ENCODE measurements at regions not wholly inside any gene's neighbourhood (a gene's known extent, or its start where the extent isn't known, plus 50 kb on each side); places are given as distances from the start of the nearest gene placed in this dataset.

GRCh38 chr20:62536871-62537401 is 61.1 kb upstream of the GATA5 start:
- DNase-seq (ENCODE audit: low read depth, low spot score) (no peak), ATAC-seq (no peak), FAIRE-seq (no peak)
- H3K4me3 ChIP-seq = no peak overlapping the region
- WGBS (ENCODE audit: insufficient coverage, insufficient replicate concordance, low lambda C conversion rate, missing lambda C conversion rate) = 40% methylated on average over 16 of the region's 16 CpGs
- H3K79me2 ChIP-seq (ENCODE audit: control insufficient read depth, insufficient read depth, low read length) = no peaks in the 10 kb centered on the region
- ChIA-PET CTCF (no interaction called here), POLR2A (no interaction called here), RAD21 (ENCODE audit: unreplicated experiment) (no interaction called here), SMC1A (ENCODE audit: uncharacterized antibody, unreplicated experiment) (no interaction called here)
- no peaks in the 10 kb centered on the region for H3K36me3 ChIP-seq (ENCODE audit: control insufficient read depth in 2 of 2, insufficient read depth in 2 of 2, low read length in 1 of 2)
- no peak for TF ChIP-seq HSF1 (IDR thresholded peaks at IDR 0.05; ENCODE audit: low read depth, low read length)
- TF ChIP-seq MEF2B (IDR thresholded peaks at IDR 0.05; ENCODE audit: partially characterized antibody, poor library complexity, severe bottlenecking) = no peak
- no peak for TF ChIP-seq CBX5 (IDR thresholded peaks at IDR 0.05; ENCODE audit: low read depth)
- TF ChIP-seq REST (IDR thresholded peaks at IDR 0.05; ENCODE audit: low read depth, low read length) = no peak
- no peak for TF ChIP-seq PAX5 (IDR thresholded peaks at IDR 0.05; ENCODE audit: borderline replicate concordance, low read depth, low read length)
- TF ChIP-seq EGR1 (IDR thresholded peaks at IDR 0.05; ENCODE audit: borderline replicate concordance in 1 of 2, low read depth in 2 of 2, low read length in 2 of 2) = no peak
- no peak for TF ChIP-seq ZBED1 (IDR thresholded peaks at IDR 0.05; ENCODE audit: borderline replicate concordance)
- no peak for TF ChIP-seq TCF3 (IDR thresholded peaks at IDR 0.05; ENCODE audit: borderline replicate concordance, insufficient read depth, low read depth, low read length)
- no peak for TF ChIP-seq ZNF384 (IDR thresholded peaks at IDR 0.05; ENCODE audit: borderline replicate concordance, low read depth, low read length)
- TF ChIP-seq CREB1 (IDR thresholded peaks at IDR 0.05; ENCODE audit: low read depth) = no peak
- no peak for TF ChIP-seq E2F4 (IDR thresholded peaks at IDR 0.05; ENCODE audit: low read depth, low read length)
- TF ChIP-seq NFXL1 (IDR thresholded peaks at IDR 0.05; ENCODE audit: borderline replicate concordance) = no peak
- no peak for TF ChIP-seq RCOR1 (conservative IDR thresholded peaks at IDR 0.05; ENCODE audit: low read depth, low read length)
- H3K27me3 ChIP-seq (replicated peaks in 1 of 2; ENCODE audit: control insufficient read depth in 2 of 2, insufficient read depth in 2 of 2, low read length in 1 of 2) = peaks cover 0 to 1% of the 10 kb centered on the region in 2 experiments; a peak in 2 of 4 replicates
- H3K27ac ChIP-seq (ENCODE audit: control insufficient read depth, insufficient read depth) = no peak overlapping the region
- no peaks in the 10 kb centered on the region for H3K4me1 ChIP-seq (ENCODE audit: control insufficient read depth, insufficient read depth, low read length)
- BruUV-seq (replicated peaks) = no TSS peak
- H2AFZ ChIP-seq (ENCODE audit: control insufficient read depth, low read depth, low read length) = no peak overlapping the region
- H3K9ac ChIP-seq (ENCODE audit: control insufficient read depth, insufficient read depth, low read length) = no peak overlapping the region
- H3K4me2 ChIP-seq (ENCODE audit: control insufficient read depth, insufficient read depth) = no peak overlapping the region
- no peaks in the 10 kb centered on the region for H3K9me3 ChIP-seq (replicated peaks; ENCODE audit: control insufficient read depth, insufficient read depth, low read length)
- intact Hi-C loops (cut with micrococcal nuclease; ENCODE audit: unreplicated experiment) = no loop called here
- in situ Hi-C loops (cut with MboI) = no loop called here
- H4K20me1 ChIP-seq (ENCODE audit: control insufficient read depth, insufficient read depth) = no peaks in the 10 kb centered on the region

Data from GM12878 (cell line).